HepG2 (cell line): ENCODE measurements at regions not wholly inside any gene's neighbourhood (a gene's known extent, or its start where the extent isn't known, plus 50 kb on each side); places are given as distances from the start of the nearest gene placed in this dataset.

Source experiments
- ATAC-seq: fragments of 200-7000 bp; cut with Tn5 transposase; 3 replicates; pipeline ENCODE4 v1.9.1; 2020; ENCODE audit warnings: mild to moderate bottlenecking, moderate library complexity
- BruUV-seq: library from RNA; stranded (reverse); fragments of 400-500 nt; replicated peaks from 2 replicates; lab custom pipeline; 2021; lab: Mats Ljungman, UMichigan
- CTCF ChIA-PET: fragments of 300-600 bp; formaldehyde crosslinking; extraction: SDS; loops from one replicate; lab custom pipeline; 2021; ENCODE audit warnings: low total read pairs, inconsistent platforms, low intra/inter-chr PET ratio; lab: Yijun Ruan, JAX
- POLR2A ChIA-PET: fragments of 350-600 bp; sonication (Branson Sonifier 250); formaldehyde crosslinking; loops from one replicate; lab custom pipeline; 2020; ENCODE audit warnings: antibody characterized with exemption, inconsistent platforms; lab: Yijun Ruan, JAX
- DNase-seq: peaks from one replicate; pipeline ENCODE4 v3.0.0-alpha.2; 2015; ENCODE audit warnings: low spot score
- FAIRE-seq: peaks from 3 replicates; lab custom pipeline; 2011; peaks lifted over from hg19 to GRCh38; lab: Jason Lieb, UNC
- H2AFZ ChIP-seq: one replicate; pipeline ENCODE4 v1.6.1; 2011; ENCODE audit warnings: low read length, inconsistent platforms
- H3K27ac ChIP-seq: fragments of 300-600 bp; 3 replicates; pipeline ENCODE4 v1.8.0; 2011; ENCODE audit warnings: mixed run types, mild to moderate bottlenecking, mixed read lengths, low read length, inconsistent platforms; ENCODE audit not compliant: insufficient read depth; ENCODE audit errors: extremely low read length
- H3K27me3 ChIP-seq, 2 experiments: fragments of 200-600 bp in 1 of 2; 2 replicates in 1 of 2; 3 replicates in 1 of 2; pipeline versions ENCODE4 v1.6.0 to v1.8.0; 2011; ENCODE audit warnings: low read length in 2 of 2, mild to moderate bottlenecking in 2 of 2, moderate library complexity in 2 of 2, inconsistent platforms in 1 of 2; ENCODE audit not compliant: insufficient read depth in 2 of 2, control insufficient read depth in 1 of 2
- H3K36me3 ChIP-seq, 2 experiments: fragments of 200-600 bp in 1 of 2; replicated peaks in 1 of 2; 2 replicates in 1 of 2; 3 replicates in 1 of 2; pipeline versions ENCODE4 v1.5.1 to v1.8.0; 2011; ENCODE audit warnings: low read length in 2 of 2, inconsistent platforms in 1 of 2; ENCODE audit not compliant: insufficient read depth in 2 of 2, control insufficient read depth in 1 of 2
- H3K4me1 ChIP-seq: 2 replicates; pipeline ENCODE4 v1.5.1; 2012; ENCODE audit warnings: low read length, inconsistent platforms; ENCODE audit not compliant: insufficient read depth
- H3K4me2 ChIP-seq: 2 replicates; pipeline ENCODE4 v1.6.0; 2011; ENCODE audit warnings: low read depth, low read length, inconsistent platforms
- H3K4me3 ChIP-seq, 3 experiments: fragments of 200-600 bp in 1 of 3; sonication (generic), shearing (Covaris generic) in 1 of 3; replicated peaks in 1 of 3; 2 replicates each; pipeline ENCODE4 v1.5.1; 2011 to 2016; ENCODE audit warnings: low read length in 3 of 3, inconsistent platforms in 2 of 3, low read depth in 2 of 3, mild to moderate bottlenecking in 2 of 3, control low read depth in 1 of 3, mixed read lengths in 1 of 3; ENCODE audit not compliant: insufficient read depth in 1 of 3
- H3K79me2 ChIP-seq: one replicate; pipeline ENCODE4 v1.6.1; 2011; ENCODE audit warnings: low read length, inconsistent platforms; ENCODE audit not compliant: insufficient read depth
- H3K9ac ChIP-seq: 2 replicates; pipeline ENCODE4 v1.6.0; 2011; ENCODE audit warnings: mild to moderate bottlenecking, low read depth, low read length, inconsistent platforms; ENCODE audit not compliant: insufficient read depth
- H3K9me3 ChIP-seq: 2 replicates; pipeline ENCODE4 v1.5.1; 2012; ENCODE audit warnings: mild to moderate bottlenecking, low read length
- H4K20me1 ChIP-seq: 2 replicates; pipeline ENCODE4 v1.6.0; 2011; ENCODE audit warnings: inconsistent platforms, mild to moderate bottlenecking, low read length, moderate library complexity; ENCODE audit not compliant: insufficient read depth
- BRF2 ChIP-seq: sonication (generic); formaldehyde crosslinking; IDR thresholded peaks from 2 replicates; pipeline ENCODE4 v1.8.1; 2022; ENCODE audit warnings: mild to moderate bottlenecking, missing genetic modification reagents
- DMTF1 ChIP-seq: sonication (generic); formaldehyde crosslinking; IDR thresholded peaks from 2 replicates; pipeline ENCODE4 v1.4.0; 2020; ENCODE audit warnings: mild to moderate bottlenecking, missing genetic modification reagents
- FIP1L1 ChIP-seq: fragments of 200-400 bp; formaldehyde crosslinking; IDR thresholded peaks from 2 replicates; pipeline ENCODE4 v1.6.1; 2018; ENCODE audit warnings: low read depth, mild to moderate bottlenecking, low read length, moderate library complexity, borderline replicate concordance; ENCODE audit not compliant: insufficient read depth
- FOXP4 ChIP-seq: sonication (generic); formaldehyde crosslinking; IDR thresholded peaks from 2 replicates; pipeline ENCODE4 v1.4.0; 2020; ENCODE audit warnings: missing genetic modification reagents
- KMT2B ChIP-seq: IDR thresholded peaks from 2 replicates; pipeline ENCODE4 v1.6.1; 2016; ENCODE audit warnings: missing genetic modification reagents, missing compliant biosample characterization
- PRDM4 ChIP-seq: sonication (generic); formaldehyde crosslinking; IDR thresholded peaks from 2 replicates; pipeline ENCODE4 v1.9.0; 2021; ENCODE audit warnings: missing genetic modification reagents, borderline replicate concordance
- SALL1 ChIP-seq: sonication (generic); formaldehyde crosslinking; IDR thresholded peaks from 2 replicates; pipeline ENCODE4 v1.8.0; 2022; ENCODE audit warnings: mild to moderate bottlenecking, missing genetic modification reagents
- SIN3A ChIP-seq: IDR thresholded peaks from 2 replicates; pipeline ENCODE4 v1.6.1; 2011; ENCODE audit warnings: low read depth, mild to moderate bottlenecking, control low read depth, low read length, borderline replicate concordance
- SMC3 ChIP-seq: IDR thresholded peaks from 2 replicates; pipeline ENCODE4 v1.6.1; 2011; ENCODE audit warnings: low read length, improper control_type of control experiment
- SRSF1 ChIP-seq: fragments of 200-400 bp; formaldehyde crosslinking; optimal IDR thresholded peaks from 2 replicates; pipeline ENCODE3; 2017; ENCODE audit warnings: mild to moderate bottlenecking, low read depth, low read length, moderate library complexity
- ZBTB25 ChIP-seq: IDR thresholded peaks from 2 replicates; pipeline ENCODE4 v1.6.1; 2018; ENCODE audit warnings: missing genetic modification reagents
- ZNF263 ChIP-seq: sonication (generic); formaldehyde crosslinking; IDR thresholded peaks from 2 replicates; pipeline ENCODE4 v1.4.0; 2020; ENCODE audit warnings: missing genetic modification reagents
- ZNF616 ChIP-seq: sonication (generic); formaldehyde crosslinking; IDR thresholded peaks from 2 replicates; pipeline ENCODE4 v1.5.0; 2020; ENCODE audit warnings: low read depth, mild to moderate bottlenecking, missing genetic modification reagents
- ZSCAN30 ChIP-seq: sonication (generic); formaldehyde crosslinking; IDR thresholded peaks from 2 replicates; pipeline ENCODE4 v1.5.0; 2020; ENCODE audit warnings: mild to moderate bottlenecking, missing genetic modification reagents
- WGBS: methylation state at CpG from one replicate; pipeline ENCODE4 v1.1.6; 2017; ENCODE audit warnings: low lambda C conversion rate; 5-methylcytosine and 5-hydroxymethylcytosine counted together
- in situ Hi-C: cut with HindIII; loops from 2 replicates; pipeline ENCODE4 v1.10.0; 2017; ENCODE audit warnings: low pct_unique_long_range_greater_than_20kb; ENCODE audit not compliant: extremely low pct_ligation_motif_present
- intact Hi-C: fragments of 100-400 bp; cut with micrococcal nuclease; formaldehyde crosslinking; loops from one replicate; pipeline ENCODE4 v1.10.0; 2022; ENCODE audit not compliant: unreplicated experiment

- DNase-seq (no peak), ATAC-seq (no peak), FAIRE-seq (no peak)
- BruUV-seq, result no TSS peak
- no peak overlapping the region for H3K9ac ChIP-seq
- peaks cover 0 to 2% of the 10 kb centered on the region in 2 experiments; a peak in 1 of 5 replicates for H3K27me3 ChIP-seq
- H3K4me1 ChIP-seq, result no peaks in the 10 kb centered on the region
- no peak overlapping the region for H3K4me3 ChIP-seq
- intact Hi-C loops (no loop called here), in situ Hi-C loops (no loop called here)
- no peaks in the 10 kb centered on the region for H3K36me3 ChIP-seq
- H2AFZ ChIP-seq, result no peak overlapping the region
- 0% methylated on average over 1 of the region's 1 CpG for WGBS
- no peak overlapping the region for H3K4me2 ChIP-seq
- no peak overlapping the region for H3K27ac ChIP-seq
- POLR2A ChIA-PET, result no interaction called here
- no peaks in the 10 kb centered on the region for H3K9me3 ChIP-seq
- H4K20me1 ChIP-seq, result no peaks in the 10 kb centered on the region
- CTCF ChIA-PET, result no interaction called here
- no peaks in the 10 kb centered on the region for H3K79me2 ChIP-seq
- TF ChIP-seq ZBTB25 (no peak), ZNF616 (CRISPR knock-in tag) (no peak), SMC3 (no peak), SALL1 (CRISPR knock-in tag) (no peak), SRSF1 (no peak), SIN3A (no peak), DMTF1 (CRISPR knock-in tag) (no peak), FOXP4 (CRISPR knock-in tag) (no peak), PRDM4 (CRISPR knock-in tag) (no peak), BRF2 (CRISPR knock-in tag) (no peak), FIP1L1 (no peak), ZNF263 (CRISPR knock-in tag) (no peak), KMT2B (no peak), ZSCAN30 (CRISPR knock-in tag) (no peak)
Measured at GRCh38 chr11:27254744-27255446, 108.1 kb downstream of the CCDC34 start.
